H4 (cell line): ENCODE measurements at regions not wholly inside any gene's neighbourhood (a gene's known extent, or its start where the extent isn't known, plus 50 kb on each side); places are given as distances from the start of the nearest gene placed in this dataset.
A peak's percentile ranks its signal among the peaks of the same experiment; 100 is the strongest.

Experiments
- DNase-seq: peaks from one replicate; pipeline ENCODE4 v3.0.0-alpha.2; 2015; ENCODE audit warnings: low spot score

DNA sequence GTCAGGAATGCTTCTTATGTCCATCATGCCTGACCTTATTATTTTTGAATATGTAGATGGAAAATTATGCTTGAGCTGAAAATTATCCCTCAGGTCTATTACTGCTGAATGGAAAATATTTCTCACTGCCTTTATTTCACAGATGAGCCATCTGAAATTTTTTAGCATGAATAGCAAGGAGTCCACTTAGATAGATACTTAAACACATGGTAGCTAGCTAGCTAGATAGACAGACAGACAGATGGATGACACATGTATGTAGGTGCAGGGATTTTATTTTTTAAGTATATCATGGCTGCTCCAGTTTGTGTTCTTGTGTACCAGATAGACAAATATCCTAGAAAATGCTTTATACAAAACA, 645.0 kb downstream of the MMUT start:
- DNase-seq = no peak

DNA sequence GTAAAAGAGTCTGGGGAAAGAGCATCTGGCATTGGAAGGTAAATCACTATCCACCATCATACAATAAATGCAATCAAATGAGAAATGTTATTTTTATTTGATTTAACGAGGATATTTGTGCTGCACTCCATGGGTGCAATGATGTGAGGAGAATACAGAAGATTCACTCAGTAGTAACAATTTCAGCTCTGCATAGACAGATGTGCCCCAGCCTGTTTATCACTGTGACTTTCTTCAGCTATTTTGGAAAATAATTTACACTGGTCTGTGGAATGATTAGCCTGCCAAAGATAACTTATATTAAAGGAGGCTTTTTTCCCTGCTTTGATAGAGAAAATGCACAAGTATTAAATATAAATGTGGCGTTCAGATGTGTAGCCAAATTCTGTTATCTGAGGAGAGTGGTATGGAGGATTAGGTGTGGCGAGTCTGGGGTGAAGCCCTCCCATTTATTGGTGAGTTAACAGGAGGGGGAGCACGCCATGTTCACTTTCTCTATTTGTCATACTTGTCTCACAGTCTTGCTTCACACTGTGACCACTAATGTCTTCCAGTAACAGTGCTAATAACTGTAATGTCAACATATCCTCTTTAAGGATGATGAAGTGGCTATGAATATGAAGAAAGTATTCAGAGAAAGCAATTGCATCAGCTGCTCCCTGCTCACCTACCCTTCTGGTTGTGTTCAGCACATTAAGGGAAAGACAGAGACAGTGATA, 645.6 kb downstream of the MMUT start:
- DNase-seq = peak; percentile 16

DNA sequence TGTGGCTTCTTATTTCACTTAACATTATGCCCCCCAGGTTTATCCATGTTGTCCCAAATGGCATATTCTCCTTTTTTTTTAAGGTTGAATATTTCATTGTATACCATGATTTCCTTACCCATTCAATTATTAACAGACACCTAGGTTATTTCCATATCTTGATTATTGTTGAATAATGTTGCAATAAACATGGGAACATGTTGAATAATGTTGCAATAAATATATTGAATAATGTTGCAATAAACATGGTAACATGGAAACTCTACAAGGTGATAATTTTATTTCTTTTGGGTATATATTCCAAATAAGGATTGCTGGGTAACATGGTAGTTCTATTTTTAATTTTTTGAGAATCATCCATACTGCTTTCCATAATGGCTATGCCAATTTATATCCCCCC, 648.1 kb downstream of the MMUT start:
- no peak for DNase-seq

DNA sequence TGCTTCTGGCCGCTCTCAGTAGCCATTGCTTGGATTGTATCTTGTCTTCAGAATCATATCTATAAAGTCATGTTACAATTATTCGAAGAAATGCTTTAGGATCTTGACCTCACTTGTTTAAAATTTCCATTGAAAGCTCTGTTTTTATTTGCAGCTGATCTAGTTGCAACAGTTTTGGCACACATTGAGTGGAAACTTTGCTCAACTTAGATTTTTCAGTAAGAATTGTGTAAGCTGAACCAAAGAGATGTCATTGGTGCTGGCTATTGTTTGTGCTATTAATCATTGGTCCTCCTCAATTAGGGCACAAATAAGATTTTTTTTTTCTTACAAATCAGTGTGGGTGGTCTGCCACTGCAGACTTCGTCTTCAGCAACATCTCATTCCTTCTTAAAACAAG, 649.2 kb downstream of the MMUT start:
- no peak for DNase-seq

DNA sequence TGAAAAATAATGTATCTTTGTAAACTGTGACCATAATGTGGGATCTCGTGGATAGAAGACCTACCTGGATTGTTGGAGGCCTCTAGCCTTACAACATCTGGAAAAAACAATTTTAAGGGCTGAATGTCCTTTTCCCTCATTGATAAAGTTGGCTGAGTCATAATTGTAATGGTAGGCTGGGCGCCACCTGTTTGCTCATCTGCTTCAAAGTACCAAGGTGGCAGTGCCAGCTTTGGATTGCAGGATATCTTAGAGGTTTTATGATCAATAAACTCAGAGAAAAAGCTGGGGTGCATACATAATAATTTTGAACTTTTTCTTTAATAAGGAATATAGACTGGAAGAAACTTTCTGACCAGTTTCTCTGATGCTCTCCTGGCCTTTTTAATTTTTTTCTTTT, 653.4 kb downstream of the MMUT start:
- no peak for DNase-seq

DNA sequence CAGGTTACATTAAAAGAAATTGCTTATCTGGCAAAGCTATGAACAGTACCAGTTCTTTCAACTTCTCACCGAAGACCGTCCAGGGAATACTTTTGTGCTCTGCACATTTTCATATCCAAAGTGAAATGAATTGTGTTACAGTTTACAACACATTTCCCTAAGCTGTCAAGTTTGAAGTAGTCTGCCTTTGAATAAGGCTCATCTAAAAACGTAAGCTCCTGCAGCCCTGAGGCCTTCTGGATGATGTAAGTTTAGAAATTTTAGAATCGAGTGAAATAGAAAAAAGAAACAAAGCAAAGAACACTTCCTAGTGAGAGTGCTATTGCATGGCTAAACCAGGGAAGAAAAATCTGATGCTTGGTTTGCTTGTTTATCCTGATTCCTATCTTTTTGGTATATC, 653.8 kb downstream of the MMUT start:
- no peak for DNase-seq

DNA sequence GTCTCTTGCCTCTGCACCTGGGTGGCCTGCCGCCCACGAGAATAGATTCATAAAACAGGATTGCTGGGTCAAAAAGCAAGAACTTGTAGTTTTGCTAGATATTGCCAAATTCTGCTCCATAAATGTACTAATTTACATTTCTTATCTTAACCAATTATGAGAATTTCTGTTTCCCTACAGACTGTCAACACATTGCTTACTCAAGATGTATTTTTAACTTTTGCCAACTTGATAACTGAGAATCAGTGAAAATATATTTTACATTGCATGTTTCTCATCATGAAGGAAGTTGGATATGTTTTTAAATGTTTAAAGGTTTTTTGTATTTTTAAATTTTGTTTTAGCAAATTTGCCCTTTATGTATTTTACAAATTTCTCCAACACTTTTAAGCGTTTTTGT, 664.8 kb downstream of the MMUT start:
- no peak for DNase-seq

DNA sequence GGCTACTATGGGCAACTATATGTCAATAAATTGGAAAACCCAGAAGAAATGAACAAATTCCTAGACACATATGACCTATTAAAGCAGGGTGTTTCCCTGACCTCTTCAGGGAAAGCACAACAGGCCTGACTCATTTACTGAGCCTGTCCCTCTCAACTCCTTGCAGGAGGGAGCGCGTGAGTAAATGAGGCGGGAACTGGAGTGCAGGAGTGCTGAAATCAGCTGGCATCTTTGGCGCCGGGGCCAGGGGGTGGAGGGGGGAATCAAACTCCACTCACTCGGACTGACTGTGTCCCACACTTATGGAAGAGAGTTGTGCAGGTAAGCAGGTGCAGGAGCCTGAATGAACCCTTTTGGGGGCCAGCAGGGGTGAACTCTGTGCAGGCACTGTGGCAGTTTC, 671.2 kb upstream of the PTCHD4 start:
- no peak for DNase-seq

DNA sequence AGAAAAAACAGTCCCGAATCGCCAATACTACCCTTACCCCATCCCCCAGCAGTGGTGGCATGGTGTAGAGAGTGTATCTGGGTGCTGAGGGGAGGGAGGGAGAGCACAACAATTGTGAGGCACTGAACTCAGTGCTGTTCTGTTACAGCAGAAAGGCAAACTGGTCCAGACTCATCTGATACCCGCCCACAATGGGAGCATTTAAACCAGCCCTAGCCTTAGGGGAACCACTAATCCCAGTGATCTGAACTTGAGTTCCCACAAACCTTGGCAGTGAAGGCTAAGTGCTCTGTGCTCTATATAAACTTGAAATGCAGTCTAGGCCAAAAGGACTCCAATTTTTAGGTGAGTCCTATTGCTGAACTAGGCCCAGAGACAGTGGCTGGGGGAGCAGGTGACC, 666.4 kb upstream of the PTCHD4 start:
- no peak for DNase-seq

DNA sequence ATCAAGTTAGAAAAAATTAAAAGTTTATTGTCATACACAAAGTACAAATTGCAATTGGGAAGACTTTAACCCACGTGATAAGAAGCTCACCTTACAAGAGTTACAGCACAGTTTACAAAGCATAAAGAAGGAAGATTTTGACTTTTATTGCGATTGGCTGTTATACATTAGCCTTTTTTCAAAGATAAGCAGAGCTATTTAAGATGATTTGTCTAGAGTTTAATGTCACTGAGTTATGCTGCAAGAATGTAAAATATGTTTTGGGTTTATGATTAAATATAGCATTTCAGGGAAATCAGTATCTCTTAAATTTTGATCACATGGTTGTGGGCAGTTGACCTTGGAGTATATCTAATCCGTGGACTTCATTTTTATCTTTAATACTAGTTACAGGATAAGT, 664.2 kb upstream of the PTCHD4 start:
- no peak for DNase-seq

DNA sequence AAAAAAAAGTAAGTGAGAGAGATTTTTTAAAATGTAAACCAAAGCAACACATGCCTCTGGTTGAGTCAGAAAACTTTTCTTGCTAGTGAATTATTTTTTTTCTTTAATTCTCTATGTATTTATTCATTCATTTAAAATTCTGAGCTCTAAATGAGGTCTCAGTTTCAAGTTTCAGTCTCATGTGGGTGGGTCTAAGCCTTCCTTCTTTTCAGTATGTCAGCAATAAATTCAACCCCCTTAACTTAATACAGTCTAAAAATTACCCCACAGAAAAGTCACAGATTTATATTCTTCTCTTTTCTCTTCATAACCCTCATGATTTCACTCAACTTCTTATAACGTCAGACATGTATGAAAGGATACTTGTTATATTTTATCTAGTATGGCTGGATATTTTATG, 663.3 kb upstream of the PTCHD4 start:
- DNase-seq = no peak

DNA sequence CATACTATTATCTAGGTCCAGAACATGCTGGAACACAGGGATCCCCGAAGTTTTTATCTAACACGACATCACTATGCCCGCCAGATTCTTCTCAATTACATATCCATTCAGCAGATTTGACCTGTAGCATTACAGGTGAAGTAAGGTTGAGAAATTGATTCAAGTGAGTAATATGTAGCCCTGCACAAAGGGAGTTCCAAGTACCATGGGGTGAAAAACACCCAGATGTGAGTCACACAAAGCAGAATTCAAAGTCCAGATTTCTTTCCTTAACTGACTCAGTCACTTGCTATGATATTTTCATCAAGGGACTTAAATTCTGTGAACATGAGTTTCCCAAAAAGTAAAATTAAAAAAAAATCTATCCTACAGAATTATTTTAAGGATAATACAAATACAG, 655.4 kb upstream of the PTCHD4 start:
- no peak for DNase-seq

DNA sequence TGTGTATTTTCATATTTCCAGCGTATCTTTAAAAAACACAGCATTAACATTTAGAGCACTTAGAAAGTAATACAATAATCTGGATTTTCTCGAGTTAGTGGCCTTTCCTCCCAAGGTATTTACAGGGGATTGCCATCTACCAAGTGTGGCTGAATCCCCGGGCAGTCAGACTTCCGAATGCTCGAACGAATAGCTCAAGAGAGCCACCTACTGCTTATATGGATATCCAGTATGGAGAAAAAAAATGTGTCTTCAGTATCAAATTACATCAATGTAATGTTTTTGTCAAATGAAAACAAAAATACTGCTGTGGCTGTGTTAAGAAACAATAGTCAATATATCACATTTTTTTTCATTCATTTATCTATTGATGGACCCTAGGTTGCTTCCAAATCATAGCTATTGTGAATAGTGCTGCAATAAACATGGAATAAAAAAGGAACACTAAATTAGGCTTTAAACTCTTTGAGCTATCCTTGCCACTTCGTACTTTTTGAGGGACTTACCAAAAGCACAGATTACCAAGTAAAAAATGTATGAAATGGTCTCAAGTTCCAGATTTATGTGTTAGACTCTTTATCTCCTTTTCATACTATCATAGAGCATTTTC, 654.5 kb upstream of the PTCHD4 start:
- DNase-seq = peak; percentile 80

DNA sequence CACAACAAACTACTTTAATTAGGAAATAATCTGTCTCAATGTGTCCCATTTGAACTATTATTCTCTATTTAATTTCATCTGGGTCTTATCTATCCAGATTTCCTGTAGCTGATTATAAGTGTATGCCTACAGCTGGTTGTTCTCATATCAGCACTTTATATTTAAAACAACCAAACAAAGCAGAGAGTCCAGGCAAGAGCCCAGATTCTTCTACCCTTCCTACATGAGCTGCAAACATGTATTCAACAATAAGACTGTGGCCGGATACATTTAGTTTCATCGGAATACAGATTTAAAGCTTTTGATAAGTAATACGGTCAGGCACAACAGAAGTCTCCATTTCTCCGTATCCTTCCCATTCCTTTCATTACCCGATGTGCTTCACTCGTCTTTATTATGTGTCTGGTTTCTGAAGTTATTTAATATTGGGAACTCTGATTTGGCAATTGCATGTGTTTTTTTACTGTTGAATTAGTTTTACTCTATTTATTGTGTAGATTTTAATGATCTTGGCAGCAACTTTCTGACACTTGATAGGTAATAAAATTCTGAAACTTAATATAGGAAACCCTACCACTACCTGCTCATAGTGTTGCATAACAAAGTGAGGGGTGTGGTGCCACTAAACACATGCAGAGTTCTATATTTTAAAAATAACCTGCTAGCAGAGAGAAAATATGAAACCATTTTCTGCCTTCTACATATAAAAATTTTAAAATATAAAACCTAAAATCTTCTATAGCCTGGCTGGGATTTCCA, 653.5 kb upstream of the PTCHD4 start:
- DNase-seq = no peak

DNA sequence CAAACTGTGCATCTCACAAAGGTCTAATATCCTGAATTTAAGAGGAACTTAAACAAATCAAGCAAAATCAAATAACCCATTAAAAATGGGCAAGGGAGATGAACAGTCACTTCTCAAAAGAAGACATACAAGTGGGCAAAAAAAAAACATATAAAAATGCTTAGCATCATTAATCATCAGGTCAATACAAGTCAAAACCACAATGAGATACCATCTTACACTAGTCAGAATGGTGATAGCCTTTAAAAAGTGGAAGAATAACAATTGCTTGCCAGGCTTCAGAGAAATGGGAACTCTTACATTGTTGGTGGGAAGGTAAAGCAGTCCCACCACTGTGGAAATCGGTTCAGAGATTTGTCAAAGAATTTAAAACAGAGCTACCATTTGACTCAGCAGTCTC, 646.7 kb upstream of the PTCHD4 start:
- DNase-seq = no peak

DNA sequence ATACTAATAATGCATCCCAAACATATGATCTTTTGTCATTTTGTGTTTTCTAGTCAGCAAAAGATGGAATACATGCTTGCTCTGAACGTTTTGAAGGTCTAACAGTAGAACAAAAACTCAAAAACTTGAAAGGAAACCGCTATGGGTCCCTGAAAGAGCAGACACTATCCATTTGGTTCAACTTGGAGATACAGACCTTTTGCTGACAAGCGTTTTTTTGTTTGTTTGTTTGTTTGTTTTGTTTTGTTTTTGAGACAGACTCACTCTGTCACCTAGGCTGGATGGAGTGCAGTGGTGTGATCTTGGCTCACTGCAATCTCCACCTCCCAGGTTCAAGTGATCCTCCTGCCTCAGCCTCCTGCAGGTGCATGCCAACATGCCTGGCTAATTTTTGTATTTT, 644.3 kb upstream of the PTCHD4 start:
- DNase-seq = no peak

DNA sequence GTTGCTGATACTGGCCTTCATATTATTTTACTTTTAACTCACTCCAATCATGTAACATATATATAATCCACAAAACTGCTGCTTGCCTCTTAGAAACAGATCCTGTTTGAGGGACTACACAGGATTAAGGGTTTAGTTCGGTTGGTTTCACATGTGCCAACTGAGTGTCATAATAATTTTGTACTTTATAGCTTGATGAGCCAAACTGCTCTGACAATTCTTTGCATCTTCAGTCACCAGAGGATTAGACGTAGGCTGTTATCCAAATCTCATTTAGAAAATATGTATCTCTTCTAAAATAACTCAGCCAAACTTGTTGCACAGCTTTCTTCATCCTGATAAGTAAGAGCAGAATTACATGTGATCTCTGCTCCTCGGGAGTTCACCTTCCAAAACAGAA, 643.6 kb upstream of the PTCHD4 start:
- DNase-seq = no peak

DNA sequence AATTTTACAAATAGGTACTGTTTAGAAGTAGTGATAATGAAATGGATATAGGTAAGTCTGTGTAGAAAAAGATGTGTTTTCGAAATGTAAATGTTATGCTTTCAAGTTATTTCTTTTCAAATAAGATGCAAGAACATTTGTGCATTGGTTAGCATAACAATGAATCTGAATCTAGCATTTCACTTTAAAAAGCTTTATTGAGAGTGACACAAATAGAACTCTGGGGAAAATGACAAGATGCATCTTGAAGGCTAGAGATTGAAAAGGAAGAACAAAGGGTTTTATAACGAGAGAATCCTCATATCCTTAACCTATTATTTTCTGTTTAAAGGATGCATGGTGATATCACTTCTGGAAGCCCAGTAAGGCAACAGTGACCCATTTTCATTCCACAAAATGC, 639.9 kb upstream of the PTCHD4 start:
- no peak for DNase-seq

DNA sequence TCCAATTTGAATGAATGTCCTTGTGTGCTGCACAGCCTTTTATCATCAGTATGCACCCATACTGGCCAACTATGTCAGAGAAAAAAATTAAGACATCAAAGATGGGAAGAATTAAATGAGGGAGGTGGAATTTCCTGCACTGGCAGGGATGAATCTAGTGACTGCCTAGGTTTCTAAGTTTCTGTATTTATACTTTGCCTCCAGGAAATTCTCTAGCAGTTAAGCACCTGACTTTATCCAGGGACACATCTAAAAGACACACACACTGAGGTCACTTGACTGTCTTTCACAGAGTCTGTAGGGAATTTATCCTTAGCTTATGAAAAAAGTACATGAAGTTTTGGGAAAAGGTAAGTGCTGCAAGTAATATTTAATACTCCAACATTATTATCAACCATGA, 636.5 kb upstream of the PTCHD4 start:
- no peak for DNase-seq

DNA sequence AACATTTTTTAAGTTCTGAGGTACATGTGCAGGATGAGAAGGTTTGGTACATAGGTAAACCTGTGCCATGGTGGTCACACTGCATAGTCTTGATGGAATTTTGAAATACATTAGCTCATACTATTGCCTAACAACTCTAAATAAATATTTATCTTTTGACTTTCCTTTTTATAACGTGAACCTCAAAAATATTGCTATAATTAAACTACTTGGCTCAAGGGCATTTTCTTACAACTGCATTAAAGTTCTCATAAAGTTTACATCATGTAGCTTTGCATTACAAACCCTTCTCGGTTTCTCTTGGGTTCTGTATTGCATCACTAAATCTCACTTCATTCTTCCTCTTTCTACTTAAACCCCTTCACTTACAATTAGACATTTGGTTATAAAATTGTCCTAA, 636.0 kb upstream of the PTCHD4 start:
- peak; percentile 50 for DNase-seq

DNA sequence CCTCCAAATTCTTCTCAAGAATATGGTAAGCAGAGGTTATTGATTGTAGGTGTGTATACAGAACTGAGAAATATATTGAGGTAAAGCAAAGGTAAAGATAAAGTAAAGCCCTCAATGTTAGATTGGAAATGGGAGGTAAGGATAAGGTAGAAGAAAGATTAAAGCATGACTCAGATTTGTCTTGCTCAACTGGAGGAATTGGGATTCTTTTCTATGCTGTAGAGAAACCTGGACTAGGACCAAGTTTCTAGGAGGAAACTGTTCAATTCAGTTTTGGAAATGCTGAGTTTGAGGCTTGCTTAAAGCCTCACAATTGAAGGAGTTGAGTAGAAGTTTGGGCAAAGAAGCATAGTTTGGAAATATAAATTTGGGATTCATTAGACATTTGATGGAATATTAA, 634.0 kb upstream of the PTCHD4 start:
- no peak for DNase-seq

DNA sequence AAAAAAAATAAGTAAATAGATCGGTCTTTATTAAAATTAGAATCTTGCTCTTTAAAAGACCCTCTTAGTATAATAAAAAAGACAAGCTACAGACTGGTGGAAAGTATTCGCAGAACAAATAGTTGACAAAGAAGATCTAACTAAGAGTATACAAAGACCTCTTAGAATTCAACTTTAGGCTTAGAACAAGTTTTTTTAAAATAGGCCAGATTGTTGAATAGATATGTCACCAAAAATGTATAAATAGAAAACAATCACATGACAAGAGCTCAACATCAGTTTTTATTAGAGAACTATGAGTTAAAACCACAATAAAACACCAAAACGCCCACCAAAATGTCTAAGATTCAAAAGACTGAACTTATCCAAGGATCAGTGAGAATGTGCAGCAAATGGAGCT, 632.7 kb upstream of the PTCHD4 start:
- DNase-seq = no peak

DNA sequence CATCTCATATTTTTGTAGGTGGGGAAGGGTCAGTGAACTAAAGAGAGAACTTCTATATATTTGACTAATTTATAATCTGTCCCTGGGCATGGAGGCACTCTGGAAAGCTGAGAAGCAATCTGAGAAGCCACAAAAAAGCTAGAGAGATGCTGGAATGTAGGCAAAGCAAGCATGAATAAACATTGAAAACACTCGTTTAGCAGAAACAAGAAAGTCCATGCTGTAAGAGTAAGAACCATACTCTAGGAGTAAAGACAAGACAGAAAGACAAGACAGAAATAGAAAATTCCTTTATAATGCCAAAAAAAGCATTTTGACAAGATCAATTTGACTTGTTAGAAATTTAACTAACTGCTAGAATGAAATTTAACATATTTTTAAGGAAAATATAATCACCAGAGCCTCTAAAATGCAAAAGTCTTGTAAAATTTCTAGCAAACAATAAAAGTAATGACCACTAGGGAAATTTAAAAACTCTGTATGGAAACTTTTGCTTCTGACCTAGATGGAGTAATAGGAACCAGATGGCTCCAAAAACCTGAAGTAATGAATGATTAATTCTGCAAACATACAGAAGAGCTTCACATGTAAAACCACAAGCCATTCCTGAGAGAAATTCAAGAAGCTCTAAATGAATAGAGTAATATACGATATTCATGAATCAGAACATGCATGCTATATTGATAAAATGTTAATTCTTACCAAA, 625.7 kb upstream of the PTCHD4 start:
- peak; percentile 52 for DNase-seq
